Stimulated activated CD8-positive, alpha-beta memory T cell treated with anti-CD3 and anti-CD28 coated beads, Interleukin-12 subunit alpha, Interleukin-12 subunit beta, amount 100 ng/mL, for 24 hours (primary cell): ENCODE measurements at regions not wholly inside any gene's neighbourhood (a gene's known extent, or its start where the extent isn't known, plus 50 kb on each side); places are given as distances from the start of the nearest gene placed in this dataset.
"Not testable (repeated sequence)": the region's sequence is repeated elsewhere in the genome, so short reads cannot be mapped to it uniquely, and the experiment has no call there.

Source experiments
- DNase-seq: peaks from one replicate; pipeline ENCODE4 v3.0.0-alpha.2; 2020; ENCODE audit errors: extremely low read depth

DNA sequence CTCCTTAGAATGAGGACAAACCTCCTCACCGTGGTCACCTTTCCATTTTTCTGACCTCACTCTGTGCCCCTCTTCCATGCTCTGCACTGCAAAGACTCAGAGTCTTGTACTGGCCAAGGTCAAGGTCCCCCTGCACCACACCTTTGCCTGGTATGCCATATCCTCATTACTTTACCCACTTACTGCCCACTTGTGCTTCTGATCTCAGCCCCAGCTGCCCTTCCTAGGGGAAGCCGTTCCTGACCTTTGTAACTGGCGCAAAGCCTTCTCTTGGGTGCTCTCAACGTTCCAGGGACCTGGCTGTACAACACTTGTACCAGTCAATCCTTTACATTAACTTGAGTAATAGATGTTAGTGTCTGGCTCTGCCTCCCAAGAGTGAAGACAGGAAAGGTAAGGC lies 256.0 kb downstream of the SV2B start:
- no peak for DNase-seq

DNA sequence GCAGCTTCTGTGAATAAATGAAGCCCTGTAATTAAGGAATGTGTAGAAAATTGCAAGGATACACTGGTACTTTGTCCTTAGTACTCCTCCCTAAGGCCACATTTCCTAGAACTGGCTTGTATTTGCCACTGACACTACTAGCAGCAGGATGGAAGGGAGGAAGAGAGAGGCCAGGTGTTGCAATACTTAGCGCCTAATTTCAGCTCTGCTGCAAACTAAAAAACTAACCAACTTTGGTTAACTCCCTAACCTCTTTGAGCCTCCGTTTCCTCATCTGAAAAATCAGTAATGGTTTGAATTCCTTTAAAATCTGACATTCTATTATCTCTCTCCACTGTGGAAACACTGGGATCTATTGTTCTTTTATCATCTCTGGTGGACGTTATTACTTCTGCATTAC lies 257.0 kb downstream of the SV2B start:
- DNase-seq, result no peak

DNA sequence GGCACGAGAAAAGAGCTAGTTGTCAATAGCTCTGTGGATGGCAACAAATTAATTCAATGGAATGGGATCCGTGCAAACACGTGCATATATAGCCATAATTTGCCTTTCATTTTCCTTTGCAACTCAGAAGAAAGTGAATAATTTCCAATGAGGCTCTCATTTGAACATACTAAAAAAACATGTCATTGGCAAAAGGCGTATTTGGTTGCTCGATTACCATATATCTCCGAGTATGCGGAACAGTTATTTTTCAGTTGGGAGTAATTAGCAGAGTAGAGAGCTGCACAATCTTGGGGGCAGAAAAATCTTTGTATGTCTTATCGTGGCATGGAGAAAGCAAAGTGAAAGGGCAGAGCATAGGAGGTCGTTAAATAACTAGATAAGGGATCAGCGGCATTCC lies 257.4 kb downstream of the SV2B start:
- no peak for DNase-seq

DNA sequence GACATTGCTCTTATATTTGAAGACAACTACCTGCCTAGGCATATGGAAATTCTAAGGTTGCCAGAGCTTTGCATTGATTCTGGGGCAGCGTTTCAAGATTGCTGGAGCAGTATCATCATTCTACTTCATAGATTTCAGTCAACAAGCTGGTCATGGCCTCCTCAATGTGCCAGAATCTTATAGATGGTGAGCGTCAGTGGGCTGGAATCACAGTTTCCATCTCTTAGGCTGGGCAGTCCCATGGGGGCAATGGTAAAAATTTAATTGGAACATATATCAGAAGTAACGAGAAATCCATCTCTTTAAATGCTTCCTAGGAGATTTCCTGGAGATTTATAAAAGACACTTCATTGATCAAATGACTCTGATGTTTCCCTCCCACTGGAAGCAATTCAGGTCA lies 258.3 kb downstream of the SV2B start:
- no peak for DNase-seq

DNA sequence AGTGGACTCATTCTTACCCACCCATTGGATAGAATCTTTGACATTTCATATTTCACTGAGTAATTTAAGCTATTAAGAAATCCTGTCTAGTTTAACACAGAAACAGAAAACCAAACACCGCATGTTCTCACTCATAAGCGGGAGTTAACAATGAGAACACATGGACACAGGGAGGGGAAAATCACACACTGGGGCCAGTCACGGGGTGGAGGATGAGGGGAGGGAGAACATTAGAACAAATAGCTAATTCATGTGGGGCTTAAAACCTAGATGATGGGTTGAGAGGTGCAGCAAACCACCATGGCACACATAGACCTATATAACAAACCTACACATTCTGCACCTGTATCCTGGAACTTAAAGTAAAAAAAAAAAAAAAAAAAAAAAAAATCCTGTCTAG lies 261.6 kb downstream of the SV2B start:
- not testable (repeated sequence) for DNase-seq

DNA sequence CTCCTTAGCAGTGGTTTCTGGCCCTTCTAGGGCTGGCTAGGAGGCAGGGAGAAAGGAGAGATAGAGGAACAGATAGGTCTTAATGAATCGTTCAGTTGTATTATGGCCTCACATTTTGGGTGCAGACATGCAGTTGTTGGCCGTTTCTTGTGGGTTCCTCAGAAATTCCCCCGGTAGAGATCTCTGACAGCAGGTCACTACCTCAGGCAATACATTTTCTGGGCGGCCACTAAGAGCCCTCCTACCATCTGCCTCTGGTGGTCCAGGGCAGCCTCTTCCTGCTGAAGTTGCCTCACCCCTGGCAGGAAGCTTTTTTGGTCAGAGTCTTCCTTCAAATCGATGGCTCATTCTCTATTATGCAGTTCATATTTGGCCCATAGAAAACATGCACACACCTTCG lies 266.1 kb downstream of the SV2B start:
- DNase-seq, result no peak

DNA sequence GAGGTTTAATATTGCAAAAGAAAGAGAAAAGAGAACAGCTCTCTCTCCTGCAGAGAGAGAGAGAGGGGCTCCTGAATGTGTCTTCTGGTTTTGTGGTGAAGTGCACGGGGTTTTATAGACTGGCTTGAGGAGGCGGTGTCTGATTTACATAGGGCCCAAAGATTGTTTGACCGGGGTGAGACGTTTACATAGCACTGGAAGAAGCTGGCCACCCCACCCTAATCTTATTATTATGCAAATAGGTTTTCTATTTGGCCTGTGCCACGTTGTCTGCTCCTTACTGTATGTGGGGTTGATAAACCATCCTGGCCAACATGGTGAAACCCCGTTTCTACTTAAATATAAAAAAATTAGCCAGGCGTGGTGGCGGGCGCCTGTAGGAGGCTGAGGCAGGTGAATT lies 268.6 kb downstream of the SV2B start:
- DNase-seq, result no peak

DNA sequence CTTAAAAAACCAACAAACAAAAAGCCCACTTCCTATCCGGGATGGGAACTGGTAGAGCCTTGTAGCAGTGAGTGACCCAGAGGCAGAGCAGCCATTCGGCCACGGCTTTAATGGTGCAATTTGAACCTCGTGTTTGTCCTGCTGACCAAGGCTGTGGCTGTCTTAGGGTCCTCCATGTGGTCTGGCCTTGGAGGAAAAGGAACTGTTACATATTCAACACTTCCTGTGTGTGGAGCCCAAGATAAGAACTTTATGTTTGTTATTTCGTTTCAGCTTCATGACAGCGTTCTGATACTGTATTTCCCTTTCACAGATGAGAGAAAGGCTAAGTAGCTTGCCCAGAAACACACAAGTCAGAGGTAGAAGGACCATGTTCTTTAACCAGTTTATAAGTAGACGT lies 269.8 kb downstream of the SV2B start:
- no peak for DNase-seq

DNA sequence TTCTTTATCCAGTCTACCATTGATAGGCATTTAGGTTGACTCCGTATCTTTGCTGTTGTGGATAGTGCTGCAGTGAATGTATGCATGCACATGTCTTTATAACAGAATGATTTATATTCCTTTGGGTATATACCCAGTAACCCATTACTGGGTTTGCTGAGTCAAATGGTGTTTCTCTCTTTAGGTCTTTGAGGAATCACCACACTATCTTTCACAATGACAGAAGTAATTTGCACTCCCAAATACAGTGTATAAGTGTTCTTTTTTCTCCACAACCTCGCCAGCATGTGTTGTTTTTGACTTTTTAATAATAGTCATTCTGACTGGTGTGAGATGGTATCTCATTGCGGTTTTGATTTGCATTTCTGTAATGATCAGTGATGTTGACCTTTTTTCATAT lies 271.3 kb downstream of the SV2B start:
- DNase-seq, result not testable (repeated sequence)

DNA sequence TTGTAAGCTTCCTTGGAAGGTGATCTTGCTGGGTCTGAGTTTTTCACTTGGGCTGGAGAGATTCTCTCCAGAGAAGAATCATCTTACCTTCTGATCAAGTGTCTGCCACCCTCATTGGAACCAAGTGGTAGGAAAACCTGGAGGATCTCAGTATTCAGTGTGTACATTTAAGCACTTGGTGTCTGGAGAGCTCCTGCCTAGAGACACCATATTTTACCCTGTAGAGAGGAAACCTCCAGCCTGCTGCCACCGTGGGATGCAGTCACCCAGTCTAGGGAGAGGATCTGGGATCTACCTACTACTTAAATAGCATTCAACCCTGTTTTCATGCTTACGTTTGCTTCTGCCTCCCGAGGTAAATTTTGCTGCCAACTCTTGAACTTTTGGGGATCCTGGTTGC lies 274.3 kb downstream of the SV2B start:
- DNase-seq, result no peak

DNA sequence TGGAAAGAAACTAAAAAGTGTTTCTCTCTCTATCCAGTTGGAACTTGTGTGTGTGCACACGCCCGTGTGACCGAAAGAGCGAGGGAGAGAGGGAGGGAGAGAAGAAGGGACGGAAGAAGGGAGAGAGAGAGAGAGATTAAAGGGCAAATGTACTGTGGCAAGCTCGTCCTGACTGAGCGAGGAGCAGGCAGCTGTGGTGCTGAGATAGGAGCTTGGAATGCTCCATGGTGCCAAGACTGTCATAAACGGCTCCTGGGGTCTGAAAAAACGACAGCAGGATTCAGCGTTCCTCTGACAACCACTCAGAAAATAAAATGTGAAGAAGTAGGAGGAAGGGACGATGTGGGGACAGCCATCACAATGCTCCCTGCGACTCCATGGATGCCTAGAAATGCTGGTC lies 276.0 kb downstream of the SV2B start:
- no peak for DNase-seq

DNA sequence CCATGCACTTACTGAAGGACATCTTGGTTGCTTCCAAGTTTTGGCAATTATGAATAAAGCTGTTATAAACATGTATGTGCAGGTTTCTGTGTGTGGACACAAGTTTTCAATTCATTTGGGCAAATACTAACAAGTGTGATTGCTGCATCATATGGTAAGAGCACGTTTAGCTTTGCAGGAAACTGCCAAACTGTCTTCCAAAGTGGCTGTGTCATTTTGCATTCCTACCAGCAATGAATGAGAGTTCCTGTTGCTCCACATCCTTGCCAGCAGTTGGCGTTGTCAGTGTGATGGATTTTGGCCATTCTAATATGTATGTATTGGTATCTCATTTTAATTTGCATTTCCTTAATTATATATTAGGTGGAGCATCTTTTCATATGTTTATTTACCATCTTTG lies 280.1 kb downstream of the SV2B start:
- no peak for DNase-seq

DNA sequence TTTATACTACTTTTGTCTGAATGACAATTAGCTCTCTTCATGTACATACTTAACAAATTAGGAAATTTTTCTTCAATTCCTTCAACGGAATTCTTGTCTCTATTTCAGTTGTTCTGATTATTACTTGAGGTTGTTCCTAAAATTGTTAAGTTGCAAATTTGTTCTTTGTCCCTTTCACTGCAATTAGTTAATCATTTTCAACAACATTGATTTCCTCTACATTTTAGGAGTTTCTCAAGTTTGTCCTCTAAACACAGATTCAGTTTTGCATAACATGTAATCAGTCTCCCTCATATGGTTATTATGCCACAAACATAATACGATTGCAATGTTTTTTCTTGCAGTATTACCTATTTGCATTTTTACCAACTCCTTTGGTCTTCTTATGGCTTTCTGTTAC lies 283.5 kb downstream of the SV2B start:
- no peak for DNase-seq

DNA sequence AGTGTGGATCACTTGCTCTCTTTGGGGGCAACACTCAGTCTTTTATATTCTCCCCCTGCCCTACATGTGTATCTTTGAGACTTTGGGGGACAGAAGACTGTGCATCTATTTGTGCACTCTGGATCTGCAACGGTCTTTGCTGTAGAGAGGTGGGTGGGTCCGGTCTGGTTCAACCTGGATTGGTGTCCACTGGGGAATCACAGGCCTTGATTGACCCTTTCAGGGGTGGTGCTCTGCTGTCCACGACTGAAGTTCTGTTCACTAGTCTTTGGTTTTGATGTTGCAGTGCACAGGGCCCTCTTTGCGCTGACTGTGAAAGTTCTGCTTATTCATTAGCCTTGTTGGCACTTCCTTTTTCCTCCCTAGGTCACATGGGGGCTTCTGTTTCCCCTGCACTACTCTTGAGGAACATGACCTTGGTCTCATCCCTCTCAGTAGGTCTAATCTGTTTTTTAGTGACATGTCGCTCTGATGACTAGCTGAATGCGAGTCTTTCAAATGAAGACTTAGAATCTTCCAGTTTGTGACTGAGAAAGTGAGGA lies 284.2 kb downstream of the SV2B start:
- DNase-seq, result no peak

DNA sequence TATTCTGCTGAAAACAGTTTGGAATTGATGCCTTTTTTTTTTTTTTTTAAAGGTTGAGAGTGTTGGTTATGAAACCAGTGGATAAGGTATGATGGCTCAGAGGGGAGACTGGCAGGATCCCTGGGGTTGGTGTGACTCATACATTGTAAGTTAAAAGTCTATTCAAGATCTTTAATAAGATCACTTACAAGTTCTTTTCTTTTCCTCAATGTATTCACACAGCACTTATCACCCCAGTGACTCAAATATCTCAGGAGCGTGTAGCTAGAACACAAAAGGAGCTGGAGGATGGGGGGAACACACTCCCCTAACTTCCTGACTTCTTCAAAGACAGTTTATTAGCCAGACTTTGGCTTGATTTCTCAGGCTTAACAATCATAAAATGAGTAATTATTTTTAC lies 285.3 kb downstream of the SV2B start:
- DNase-seq, result no peak

DNA sequence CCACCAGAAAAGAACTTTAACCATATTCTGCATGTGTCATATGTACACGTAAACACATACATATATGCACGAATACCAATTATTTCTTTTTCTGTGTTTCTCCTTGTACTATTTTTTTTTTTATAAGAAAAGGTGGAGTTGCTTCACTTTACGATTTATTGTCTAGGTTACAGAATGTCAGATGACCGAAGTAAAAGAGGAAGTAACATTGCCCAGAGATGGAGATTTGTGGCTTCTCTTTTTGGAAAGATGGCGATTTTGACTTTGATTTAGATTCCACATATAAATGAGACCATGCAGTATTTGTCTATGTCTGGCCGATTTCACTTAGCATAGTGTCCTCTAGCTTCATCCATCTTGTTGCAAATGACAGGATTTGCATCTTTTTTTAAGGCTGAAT lies 293.1 kb downstream of the SV2B start:
- DNase-seq, result no peak

DNA sequence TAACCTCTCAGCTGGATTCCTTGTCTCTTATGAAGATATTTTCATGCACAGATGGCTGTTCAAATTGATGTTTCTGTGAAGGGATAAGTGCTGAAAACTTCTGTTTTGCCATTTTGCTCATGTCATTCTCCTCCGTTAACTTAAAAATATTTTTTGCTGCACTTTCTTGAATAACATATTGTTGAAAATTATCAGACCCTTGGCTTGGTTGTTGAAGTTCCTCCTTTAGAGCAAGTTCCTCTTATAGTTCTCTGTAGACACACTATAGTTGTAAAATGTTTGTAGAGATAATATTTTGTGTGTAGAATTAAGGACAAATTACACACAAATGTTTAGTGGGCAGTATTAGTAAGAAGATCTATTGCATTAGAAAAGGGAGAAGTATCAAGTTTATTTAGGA lies 300.4 kb downstream of the SV2B start:
- DNase-seq, result no peak

DNA sequence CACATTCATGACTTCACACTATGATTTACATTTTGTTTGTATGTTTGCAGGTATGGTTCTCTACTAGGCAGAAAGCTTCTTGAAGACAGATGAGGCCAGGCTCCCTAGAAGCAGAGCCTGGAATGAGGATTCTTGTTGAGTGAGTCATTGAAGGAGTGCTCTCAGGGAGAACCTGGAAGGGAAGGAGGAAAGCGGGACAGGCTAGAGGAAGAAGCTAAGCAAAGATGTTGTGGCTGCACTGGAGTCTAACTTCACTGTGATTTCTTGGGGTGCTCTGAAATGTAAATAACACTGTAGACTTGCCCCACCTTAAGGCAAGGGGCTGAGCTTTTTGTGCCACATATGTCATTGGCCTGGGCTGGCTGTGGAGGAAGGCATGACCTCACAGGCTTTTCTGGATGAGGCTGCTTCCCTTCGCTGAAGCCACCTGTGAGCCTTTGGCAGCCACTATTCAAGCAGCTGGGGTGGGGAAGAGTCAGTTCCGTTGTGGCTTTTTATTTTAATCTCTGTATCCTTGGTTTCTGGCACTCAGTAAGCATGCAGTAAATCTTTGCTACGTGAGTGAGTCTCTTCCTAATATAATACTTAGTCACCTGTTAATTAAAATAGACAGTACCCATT lies 307.3 kb downstream of the SV2B start:
- DNase-seq, result no peak

DNA sequence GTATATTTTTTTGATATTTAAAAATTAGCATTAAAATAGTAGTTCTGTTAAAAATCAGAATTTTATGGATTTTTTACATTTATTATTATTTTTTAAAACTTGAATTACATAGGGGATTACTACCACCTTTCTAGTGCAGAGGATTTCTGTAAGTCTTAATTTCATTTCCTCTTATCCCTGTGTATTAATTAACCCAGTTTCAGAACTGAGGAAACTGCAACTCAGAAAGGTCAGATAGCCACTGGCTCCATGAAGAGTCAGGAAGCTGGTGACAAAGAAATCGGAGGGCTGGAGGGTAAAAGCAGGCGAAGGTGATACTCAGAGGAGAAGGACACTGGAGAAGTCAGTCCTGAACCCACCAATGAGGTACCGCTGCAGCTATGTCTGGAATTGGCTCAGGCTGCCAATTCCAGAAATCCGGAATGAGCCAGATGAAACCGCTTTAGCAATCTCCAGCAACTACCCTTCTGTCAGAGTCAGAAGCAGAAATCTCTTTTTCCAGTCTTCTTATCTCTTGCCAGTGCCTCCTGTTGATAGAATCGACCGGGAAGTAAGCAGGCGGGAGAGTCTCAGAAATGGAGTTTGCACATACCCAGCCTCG lies 308.5 kb downstream of the SV2B start:
- no peak for DNase-seq

DNA sequence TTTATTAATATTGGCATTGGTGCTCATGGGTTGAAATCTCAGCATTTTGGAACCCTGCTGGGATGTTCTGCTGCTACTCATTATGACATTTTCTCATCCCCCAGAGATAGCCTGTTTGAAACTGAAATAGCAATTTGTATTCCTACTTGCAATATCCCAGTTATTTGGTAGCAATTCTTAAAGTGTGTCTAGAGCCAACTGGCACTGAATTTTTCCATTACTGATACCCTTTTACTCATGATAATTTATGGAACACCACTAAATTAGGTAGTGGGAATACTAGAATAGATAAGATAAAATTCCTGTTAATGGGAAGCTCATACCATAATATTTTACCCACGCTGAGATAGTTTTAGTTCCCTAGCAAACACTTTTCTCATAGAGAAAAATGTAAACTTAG lies 309.3 kb downstream of the SV2B start:
- no peak for DNase-seq

DNA sequence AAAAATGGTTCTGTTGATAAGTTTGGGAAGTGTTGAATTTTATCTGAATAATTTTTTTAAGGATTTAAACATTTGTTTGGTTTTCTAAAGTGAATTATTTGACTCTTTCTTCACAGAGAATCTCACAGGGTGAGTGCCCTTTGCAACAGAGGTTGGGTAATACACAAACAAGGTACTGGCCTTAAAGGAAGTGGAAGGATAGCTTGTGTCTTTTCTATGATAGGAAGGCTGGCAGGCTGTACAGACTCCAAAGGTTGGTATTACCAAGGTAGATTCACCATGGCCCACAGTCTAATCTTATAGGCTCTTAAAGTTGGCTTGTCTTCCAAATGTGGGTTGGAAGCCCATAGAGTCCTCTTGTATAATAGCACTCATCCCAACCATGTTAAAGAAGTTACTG lies 311.5 kb downstream of the SV2B start:
- no peak for DNase-seq

DNA sequence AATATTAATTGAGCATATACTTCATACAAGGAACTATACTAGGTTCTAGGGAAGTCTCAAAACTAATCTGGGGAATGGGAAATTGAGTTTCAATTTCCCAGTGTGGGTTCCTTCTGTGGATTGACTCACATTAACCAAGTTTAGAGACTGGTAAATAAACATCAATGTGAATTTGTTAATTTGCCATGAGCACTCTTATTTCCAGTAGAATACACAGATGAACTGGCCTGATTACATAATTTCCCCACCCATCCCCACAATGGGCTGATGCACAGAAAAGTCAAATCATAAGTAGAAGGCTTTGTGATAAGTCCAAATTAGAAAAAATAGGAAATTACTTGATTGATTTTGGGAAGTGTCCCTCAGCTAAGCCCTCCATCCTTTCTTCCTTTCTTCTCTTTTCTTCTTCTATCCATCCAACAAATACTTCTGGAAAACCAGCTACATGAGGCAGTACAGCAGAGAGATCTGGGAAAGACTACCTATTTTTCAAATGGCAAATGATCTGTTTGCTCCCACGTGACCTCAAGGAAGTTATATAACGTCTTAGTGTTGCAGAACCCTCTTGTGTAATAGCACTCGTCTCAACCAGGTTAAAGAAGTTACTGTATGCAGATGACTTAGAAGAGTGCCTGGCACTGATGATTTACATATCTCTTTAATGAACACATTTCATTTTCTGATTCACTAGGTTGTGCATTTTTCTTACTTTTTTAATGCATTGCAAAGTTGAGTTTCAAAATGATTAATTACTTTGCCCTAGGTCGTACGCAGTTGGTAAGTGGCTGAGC lies 312.3 kb downstream of the SV2B start:
- DNase-seq, result no peak

DNA sequence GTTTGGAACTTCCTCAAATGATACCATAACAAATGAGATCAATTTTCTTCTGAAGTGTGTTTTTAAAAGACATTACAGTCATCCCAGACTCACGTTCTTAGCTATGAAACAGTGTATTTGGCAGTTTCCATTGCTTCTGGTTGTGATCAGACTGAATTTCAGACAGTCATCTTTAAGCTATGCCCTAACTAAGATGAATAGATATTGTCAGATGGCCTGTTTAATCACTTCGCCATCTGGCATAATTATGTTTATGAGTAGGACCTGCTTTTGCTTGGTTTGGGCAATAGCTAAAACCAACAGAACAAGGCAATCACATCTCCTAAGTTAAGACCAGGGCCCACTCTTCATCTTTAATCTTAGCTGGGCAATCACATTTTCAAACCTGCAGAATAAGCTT lies 313.1 kb downstream of the SV2B start:
- no peak for DNase-seq
